ENCODE measurements at regions not wholly inside any gene's neighbourhood (a gene's known extent, or its start where the extent isn't known, plus 50 kb on each side); places are given as distances from the start of the nearest gene placed in this dataset.

- TF ChIP-seq, protein P1, sequence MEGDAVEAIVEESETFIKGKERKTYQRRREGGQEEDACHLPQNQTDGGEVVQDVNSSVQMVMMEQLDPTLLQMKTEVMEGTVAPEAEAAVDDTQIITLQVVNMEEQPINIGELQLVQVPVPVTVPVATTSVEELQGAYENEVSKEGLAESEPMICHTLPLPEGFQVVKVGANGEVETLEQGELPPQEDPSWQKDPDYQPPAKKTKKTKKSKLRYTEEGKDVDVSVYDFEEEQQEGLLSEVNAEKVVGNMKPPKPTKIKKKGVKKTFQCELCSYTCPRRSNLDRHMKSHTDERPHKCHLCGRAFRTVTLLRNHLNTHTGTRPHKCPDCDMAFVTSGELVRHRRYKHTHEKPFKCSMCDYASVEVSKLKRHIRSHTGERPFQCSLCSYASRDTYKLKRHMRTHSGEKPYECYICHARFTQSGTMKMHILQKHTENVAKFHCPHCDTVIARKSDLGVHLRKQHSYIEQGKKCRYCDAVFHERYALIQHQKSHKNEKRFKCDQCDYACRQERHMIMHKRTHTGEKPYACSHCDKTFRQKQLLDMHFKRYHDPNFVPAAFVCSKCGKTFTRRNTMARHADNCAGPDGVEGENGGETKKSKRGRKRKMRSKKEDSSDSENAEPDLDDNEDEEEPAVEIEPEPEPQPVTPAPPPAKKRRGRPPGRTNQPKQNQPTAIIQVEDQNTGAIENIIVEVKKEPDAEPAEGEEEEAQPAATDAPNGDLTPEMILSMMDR (IDR thresholded peaks at IDR 0.05; ENCODE audit: extremely low read depth in 1 of 2, insufficient read depth in 1 of 2, low read depth in 1 of 2, low read length in 2 of 2), result no peak
- TF ChIP-seq POLR2A (IDR thresholded peaks at IDR 0.05; ENCODE audit: low read depth, low read length) (no peak), EZH2 (IDR thresholded peaks at IDR 0.05; ENCODE audit: borderline replicate concordance, low read depth, low read length, severe bottlenecking) (no peak)
Observed at GRCh38 chr9:88697764-88698432, 162.9 kb downstream of the NXNL2 start.

All from endothelial cell of umbilical vein (primary cell).